DMS79 treated with DMSO at 0.1 percent for 48 hours (cell line): ENCODE measurements at regions not wholly inside any gene's neighbourhood (a gene's known extent, or its start where the extent isn't known, plus 50 kb on each side); places are given as distances from the start of the nearest gene placed in this dataset.

Experiments used
- DNase-seq: peaks from one replicate; lab custom pipeline; 2025; lab: John Stamatoyannopoulos, UW

GRCh38 chr2:65688141-65688886, 255.9 kb upstream of the SPRED2 start:
- DNase-seq = no peak

DNA sequence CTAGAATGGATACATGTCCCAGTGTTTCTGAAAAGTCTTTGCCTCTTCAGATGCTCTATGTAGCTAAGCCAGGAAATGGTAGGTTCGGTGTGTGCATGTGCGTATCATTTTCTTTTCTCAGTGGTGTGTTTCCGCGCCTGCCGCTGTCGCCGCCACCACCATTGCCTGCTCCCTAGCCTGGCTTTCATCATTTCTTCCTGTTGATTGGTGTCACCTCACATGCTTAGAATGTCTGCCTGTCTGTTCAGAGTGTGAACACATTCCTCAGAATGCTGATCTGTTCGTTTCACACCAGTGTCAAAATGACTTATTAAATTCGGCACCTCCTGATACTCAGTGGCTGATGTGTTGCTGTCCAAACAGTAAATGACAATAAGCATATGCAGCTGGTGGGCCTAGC, 255.2 kb upstream of the SPRED2 start:
- DNase-seq = no peak

- no peak for DNase-seq
Measured at GRCh38 chr2:65686928-65687521, 254.6 kb upstream of the SPRED2 start.

- peak; percentile 13 for DNase-seq
Measured at GRCh38 chr2:65681503-65681902, 249.1 kb upstream of the SPRED2 start.

- no peak for DNase-seq
Measured at GRCh38 chr2:65678779-65679391, 246.5 kb upstream of the SPRED2 start.

GRCh38 chr2:65675350-65675749, 243.0 kb upstream of the SPRED2 start:
- DNase-seq = no peak

DNA sequence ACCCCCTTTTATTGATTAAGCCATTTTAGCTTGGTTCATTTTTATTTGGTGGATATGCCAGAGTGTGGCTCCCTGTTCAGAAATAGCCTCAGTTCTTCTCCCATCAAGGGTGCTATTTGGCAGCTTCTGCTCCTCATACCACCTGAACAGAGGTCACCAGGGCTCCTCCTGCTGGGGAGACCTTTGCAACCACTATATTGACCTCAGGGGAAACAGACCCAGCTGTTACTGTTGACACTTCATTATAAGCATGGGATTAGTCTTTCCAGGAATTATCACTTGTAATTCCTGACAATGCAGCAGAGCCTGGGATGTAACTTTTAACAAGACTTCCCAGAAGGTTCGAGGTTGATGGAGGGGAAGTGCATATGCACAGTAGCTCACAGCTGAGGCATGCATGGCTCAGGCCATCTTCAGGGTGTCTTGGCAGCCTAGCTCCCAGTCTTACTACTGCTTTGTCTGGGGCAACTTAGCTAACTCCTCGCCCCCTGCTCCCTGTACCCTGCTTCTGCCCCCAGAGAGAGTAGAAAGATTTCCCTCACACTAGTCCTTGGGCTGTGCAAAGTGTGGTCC, 239.4 kb upstream of the SPRED2 start:
- no peak for DNase-seq

- DNase-seq = no peak
Measured at GRCh38 chr2:65669574-65669973, 237.2 kb upstream of the SPRED2 start.

GRCh38 chr2:65668744-65669143, 236.3 kb upstream of the SPRED2 start:
- DNase-seq = no peak

GRCh38 chr2:65666156-65666725, 233.8 kb upstream of the SPRED2 start:
- no peak for DNase-seq

- DNase-seq = no peak
Measured at GRCh38 chr2:65664931-65665330, 232.5 kb upstream of the SPRED2 start.

DNA sequence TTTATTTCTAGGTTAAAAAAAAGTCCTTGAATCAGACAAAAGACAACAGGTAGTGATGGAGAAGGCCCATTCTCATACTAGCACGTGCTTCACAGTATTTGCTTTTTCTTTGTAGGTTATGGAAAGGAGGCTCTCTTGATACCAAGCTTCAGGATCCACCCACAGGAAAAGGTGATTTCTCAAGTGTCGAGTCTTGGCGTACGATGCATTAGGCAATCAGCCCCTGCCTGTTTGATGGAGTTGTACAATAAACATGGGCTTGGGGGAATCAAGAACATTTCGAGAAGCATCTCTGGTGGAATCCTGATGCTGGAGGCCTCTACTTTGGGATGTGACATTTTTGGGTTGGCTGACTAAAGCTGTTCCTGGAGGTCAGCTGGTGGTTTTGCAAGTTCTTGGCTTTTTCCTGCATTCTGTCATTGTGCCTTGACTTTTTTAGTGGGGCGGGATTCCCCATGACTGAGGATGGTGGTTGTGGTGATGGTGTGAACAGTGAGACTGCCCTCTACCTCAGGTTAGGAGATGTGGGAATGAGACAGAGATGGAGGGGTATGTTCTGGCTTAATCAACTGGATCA, 231.5 kb upstream of the SPRED2 start:
- no peak for DNase-seq

GRCh38 chr2:65662654-65663432, 230.4 kb upstream of the SPRED2 start:
- no peak for DNase-seq

GRCh38 chr2:65661980-65662653, 229.7 kb upstream of the SPRED2 start:
- no peak for DNase-seq

GRCh38 chr2:65660340-65660739, 227.9 kb upstream of the SPRED2 start:
- DNase-seq = no peak

- DNase-seq = no peak
Measured at GRCh38 chr2:65658881-65659280, 226.5 kb upstream of the SPRED2 start.

GRCh38 chr2:65658266-65658665, 225.9 kb upstream of the SPRED2 start:
- DNase-seq = no peak

DNA sequence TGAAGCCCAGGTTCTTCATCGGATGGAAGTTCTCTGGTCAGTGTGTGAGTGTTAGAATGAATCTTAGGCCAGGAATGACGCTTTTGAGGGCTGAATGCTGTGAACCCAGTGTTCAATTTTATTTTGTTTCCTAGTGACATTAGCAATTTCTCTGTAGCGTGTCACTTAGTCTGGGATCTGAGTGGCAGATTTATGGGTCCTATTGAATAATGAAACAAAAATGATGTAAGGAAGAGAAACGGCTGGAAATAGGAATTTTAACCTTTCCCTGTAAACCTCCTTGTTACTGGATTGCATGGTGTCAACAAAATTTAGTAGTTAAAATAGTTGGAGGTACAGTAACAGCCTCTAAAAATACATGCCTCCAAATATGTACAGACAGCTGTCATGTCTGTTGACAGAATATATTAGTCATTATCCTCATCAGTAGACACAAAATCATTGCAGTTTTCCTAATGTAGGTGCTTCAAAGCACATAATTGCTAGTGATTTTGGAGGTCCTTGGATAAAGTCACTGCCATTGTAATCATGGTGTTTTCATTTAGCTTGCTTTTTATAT, 223.8 kb upstream of the SPRED2 start:
- DNase-seq = no peak

GRCh38 chr2:65655000-65655399, 222.6 kb upstream of the SPRED2 start:
- peak; percentile 59 for DNase-seq

DNA sequence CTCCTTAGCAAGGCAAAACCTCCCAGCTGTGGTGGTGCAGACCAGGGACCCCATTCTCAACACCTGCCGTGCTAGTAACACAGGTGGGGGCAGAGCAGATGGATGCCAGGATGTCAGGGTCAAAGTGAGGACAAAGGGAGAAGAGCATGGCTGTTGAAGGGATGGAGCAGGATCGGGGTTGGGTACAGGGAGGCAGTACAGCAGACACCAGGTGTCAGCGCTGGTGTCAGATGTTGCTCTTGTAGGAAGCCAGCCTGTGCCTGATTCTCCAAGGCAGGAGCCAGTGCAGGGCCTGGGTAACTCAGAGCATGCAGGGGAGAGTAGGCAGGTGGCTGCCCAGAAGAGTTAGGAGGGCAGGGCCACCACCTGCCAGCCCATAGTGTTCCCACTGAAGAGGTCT, 222.1 kb upstream of the SPRED2 start:
- DNase-seq = no peak

GRCh38 chr2:65652066-65652465, 219.7 kb upstream of the SPRED2 start:
- DNase-seq = no peak
